HG03060 (cell line): ENCODE measurements at regions not wholly inside any gene's neighbourhood (a gene's known extent, or its start where the extent isn't known, plus 50 kb on each side); places are given as distances from the start of the nearest gene placed in this dataset.
"Not testable (repeated sequence)": the region's sequence is repeated elsewhere in the genome, so short reads cannot be mapped to it uniquely, and the experiment has no call there.

ENCODE experiments used
- ATAC-seq: cut with Tn5 transposase; IDR thresholded peaks from one replicate; pipeline ENCODE4 v1.9.1; 2021; ENCODE audit warnings: low read depth, moderate number of reproducible peaks; ENCODE audit not compliant: unreplicated experiment

- ATAC-seq: no peak
These were observed 378.3 kb downstream of the NPHP4 start for GRCh38 chr1:5613900-5614299.

- no peak for ATAC-seq
These were observed 380.4 kb downstream of the NPHP4 start for GRCh38 chr1:5611851-5612250.

DNA sequence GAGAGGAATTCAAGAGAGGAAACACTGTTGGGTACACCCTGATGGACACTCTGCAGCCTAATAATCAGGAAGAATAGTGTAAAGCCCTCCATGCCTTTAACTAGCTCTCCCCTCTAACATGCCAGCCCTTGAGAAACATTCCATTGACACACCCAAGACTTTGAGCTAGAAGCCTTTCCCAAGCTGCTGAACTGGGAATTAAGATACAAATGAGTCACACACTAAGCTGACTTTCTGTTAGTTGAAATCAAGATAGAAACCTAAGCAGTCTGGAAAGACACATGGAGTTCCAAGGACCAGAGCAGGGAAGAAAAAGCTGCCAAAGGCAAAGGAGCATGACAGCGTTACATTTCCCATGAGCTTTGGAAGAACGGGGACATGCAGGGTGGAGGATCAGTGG lies 380.8 kb downstream of the NPHP4 start:
- no peak for ATAC-seq

DNA sequence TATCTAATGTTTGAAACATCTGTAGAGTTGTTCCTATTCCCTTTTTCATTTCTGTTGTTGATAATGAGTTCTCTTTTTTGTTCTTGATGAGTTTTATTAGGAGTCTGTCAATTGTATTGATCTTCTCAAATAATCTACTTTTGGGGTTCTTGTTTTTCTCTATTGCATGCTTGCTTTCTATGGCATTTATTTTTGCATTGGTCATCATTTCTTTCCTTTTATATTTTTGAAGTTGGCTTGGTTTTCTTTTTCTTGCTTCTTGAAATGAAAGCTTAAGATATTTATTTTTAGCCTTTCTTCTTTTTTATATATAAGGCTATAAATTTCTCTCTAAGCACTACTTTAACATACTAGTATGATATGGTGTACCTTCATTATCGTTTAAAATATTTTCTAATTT lies 381.8 kb downstream of the NPHP4 start:
- ATAC-seq: no peak

GRCh38 chr1:5603353-5604104 lies 388.7 kb downstream of the NPHP4 start:
- ATAC-seq: no peak

DNA sequence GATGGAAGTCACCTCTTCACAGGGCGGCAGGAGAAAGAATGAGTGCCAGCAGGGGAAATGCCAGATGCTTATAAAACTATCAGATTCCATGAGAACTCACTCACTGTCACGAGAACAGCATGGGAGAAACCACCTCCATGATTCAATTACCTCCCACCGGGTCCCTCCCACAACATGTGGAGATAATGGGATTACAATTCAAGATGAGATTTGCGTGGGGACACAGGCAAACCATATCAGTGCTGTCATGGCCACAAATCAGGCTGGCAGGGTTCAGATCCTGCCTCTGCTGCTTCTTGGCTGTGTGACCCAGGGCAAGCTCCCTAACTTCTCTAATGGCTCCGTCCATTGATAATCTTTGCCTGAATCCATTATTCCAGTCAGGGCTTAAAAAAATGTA lies 389.5 kb downstream of the NPHP4 start:
- not testable (repeated sequence) for ATAC-seq

- no peak for ATAC-seq
These were observed 390.7 kb downstream of the NPHP4 start for GRCh38 chr1:5601516-5601915.

DNA sequence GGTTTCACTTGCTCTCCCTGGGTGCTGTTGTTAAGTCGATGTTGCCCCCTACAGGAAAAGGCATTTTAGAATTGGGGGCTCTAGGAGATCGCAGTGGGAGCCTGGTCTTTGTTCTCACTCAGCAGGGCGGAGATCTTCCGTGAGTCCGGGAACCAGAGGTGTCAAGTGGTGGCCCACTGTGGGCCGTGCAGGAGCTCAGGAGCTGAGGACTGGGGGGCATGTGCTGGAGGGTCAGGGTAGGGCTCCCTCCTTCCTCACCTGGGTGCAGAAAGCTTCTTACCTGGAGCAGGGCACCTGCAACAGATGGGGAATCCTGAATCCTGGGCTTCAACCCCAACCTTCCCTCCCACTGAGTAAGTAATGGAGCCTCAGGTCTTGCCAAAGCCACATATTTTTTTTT lies 392.7 kb downstream of the NPHP4 start:
- ATAC-seq: no peak

DNA sequence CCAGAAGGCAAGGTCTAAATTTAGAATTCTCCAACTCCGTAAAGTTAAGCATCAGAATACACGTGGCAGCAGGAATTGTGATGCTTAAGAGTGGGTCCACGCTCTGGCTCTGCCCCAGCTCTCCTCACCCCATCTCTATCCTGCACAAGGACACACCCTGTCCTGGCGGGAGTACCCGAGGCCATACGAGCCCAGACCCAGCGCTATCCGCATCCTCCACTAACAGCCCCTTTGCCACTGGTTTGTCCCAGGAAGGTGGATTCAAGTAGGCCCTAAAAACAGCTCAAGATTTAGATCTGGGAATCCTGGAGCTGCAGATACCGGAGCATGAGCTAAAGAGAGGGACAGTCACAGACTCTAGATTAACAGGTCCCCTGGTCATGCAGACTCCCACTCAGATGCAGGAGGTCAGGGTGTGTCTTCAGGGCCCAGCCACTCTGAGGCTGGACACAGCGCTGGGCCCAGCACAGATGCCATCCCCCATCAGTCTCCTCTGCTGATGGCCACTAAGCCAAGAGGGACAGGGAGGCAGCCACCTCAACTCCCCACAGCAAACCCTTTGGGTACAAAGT lies 393.3 kb downstream of the NPHP4 start:
- no peak for ATAC-seq

- no peak for ATAC-seq
These were observed 394.0 kb downstream of the NPHP4 start for GRCh38 chr1:5597991-5598823.

DNA sequence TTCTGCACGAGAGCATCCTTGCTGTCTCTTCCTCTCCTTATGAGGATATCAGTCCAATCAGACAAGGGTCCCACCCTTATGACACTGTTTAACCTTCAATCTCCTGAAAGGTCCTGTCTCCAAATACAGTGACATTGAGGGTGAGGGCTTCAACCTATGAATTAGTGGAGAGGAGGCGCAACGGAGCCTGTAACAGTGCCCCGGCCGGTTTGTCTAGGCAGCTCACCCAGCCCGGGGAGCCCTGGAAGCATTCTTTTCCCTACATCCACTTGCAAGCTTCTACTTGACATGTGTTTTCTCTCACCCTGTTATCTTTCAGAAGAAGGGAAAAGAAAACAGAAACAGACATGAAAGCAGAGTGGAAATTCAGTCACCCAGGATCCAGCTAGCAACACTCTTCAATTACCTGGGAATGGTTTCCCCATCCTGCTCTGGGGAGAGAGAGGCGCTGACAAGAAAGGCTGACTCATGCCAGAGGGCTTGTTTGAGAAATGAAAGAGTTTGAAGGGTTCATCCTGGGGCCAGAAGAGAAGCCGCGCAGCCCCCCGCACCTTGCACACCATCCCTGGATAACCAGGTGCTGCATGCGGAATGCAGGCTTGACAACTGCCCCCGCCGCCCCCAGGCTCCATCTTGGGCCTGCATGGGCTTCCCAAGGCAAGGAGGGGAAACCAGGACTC lies 394.9 kb downstream of the NPHP4 start:
- ATAC-seq: no peak

- no peak for ATAC-seq
These were observed 395.6 kb downstream of the NPHP4 start for GRCh38 chr1:5596651-5597050.

DNA sequence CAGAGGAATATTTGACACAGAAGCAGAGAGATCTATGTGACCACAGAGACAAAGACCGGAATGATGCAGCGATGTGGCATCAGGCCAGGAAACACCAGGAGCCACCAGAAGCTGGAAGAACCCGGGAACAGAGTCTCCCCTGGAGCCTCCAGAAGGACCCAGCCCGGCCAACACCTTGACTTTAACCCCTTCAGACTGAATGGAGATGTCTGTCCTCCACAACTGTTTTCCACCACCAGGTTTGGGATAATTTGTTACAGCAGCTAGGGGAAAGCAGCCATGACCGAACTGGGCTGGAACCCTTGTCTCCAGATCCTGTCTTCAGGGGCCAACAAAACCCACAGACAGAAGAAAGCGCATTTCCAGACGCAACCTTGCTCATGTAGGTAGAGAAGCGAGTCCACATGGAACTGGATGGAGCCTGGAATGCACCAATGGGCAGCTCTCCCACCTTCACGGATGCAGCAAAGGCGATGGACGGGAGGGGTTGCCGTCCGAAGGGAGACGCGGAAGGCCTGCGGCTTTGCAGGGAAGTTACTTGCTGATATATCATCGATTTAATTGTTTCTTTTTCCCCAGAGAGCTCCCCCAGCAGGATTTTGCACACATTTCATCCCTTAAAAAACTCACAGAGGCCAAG lies 396.6 kb downstream of the NPHP4 start:
- no peak for ATAC-seq

GRCh38 chr1:5594056-5594956 lies 397.9 kb downstream of the NPHP4 start:
- ATAC-seq: no peak

GRCh38 chr1:5590717-5591116 lies 401.5 kb downstream of the NPHP4 start:
- no peak for ATAC-seq

DNA sequence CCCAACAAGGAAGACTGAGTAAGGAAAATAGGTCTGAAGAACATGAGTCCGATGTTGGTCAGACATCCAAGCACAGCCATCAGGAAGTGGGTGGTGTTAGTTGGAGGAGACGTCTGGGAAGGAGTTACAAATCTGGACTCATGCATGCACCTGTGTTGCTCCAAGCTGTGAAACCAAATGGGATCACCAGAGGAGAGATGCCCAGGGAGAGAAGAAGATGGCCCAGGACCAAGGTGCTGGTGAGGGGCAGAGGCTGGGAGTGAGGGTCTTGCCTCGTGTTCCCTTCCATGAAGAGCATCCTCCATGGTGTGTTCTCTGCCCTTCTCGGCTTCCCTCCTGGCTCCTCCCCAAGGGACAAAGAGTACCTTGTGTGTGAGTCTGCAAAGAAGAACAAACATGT lies 405.6 kb downstream of the NPHP4 start:
- ATAC-seq: no peak

DNA sequence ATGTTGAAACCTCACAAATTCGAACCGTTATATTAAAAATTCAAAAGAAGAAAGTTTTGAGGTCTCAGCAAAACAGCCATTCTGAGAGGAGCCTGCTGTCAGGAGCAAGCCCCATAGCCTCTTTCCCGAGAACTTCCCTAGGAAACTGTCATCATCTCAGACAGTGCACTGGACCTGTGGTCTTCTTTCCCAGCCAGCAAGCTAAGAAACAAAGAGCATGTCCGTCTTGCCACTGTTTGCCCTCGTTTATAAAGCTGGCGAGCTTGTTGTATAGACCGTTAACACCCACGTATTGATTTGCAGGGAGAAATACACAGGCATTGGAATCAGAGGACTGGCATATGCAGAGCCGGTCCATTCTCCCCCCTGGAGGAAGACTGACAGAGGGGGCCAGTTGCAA lies 407.0 kb downstream of the NPHP4 start:
- ATAC-seq: no peak

GRCh38 chr1:5580926-5581325 lies 411.3 kb downstream of the NPHP4 start:
- no peak for ATAC-seq

GRCh38 chr1:5579966-5580365 lies 412.3 kb downstream of the NPHP4 start:
- no peak for ATAC-seq

DNA sequence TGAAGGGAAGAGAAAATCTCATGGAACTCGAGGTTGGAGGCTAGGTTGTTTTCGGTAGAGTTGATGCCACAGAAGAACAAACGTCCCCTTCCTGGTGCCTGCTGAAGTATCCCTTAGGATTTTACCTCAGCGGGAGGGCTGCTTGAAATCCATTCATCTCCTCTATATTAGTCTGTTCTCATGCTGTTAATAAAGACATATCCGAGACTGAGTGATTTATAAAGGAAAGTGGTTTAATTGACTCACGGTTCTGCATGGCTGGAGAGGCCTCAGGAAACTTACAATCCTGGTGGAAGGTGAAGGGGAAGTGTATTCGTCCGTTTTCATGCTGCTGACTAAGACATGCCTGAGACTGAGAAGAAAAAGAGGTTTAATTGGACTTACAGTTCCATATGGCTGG lies 413.5 kb downstream of the NPHP4 start:
- no peak for ATAC-seq
